ENCODE measurements at regions not wholly inside any gene's neighbourhood (a gene's known extent, or its start where the extent isn't known, plus 50 kb on each side); places are given as distances from the start of the nearest gene placed in this dataset.

DNA sequence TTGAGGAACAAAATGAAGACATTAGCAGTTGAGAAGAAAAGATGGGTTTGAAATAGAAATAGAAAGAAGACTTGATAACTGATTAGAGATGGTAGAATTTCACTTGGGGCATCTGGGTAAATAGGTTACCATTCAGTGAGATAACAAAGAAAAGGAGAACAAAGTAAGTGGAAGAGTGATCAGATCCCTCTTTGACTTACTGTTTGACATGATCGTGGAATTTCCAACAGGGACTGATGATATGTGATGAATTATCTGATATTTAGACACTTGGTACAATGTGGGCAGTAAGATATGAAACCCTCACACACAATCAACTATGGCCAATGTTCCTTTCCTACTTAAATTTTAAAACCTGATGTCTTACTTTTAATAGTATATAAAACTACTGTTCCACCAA is 70.1 kb upstream of the STARD4 start:
- no peak for DNase-seq

DNA sequence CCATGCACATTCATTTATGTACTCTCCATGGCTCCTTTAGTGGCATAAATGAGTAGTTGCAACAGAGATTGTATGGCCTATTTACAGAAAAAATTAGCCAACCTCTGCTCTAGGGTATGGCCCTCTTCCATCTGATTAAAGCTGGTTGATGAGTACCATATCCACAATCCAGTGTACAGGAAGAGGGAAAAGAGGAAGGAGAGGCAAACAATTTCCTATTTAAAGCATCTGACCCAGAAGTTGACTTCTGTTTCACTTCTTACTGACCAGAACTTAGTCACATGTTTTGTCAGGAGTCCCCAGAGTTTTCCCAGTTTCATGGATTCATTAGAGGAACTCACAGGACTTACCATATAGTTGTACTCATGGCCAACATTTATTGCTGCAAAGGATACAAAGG is 68.6 kb upstream of the STARD4 start:
- no peak for DNase-seq

- DNase-seq, result no peak
These were observed 62.0 kb upstream of the STARD4 start for GRCh38 chr5:111574311-111574710.

- no peak for DNase-seq
These were observed 60.2 kb upstream of the STARD4 start for GRCh38 chr5:111572561-111572960.

DNA sequence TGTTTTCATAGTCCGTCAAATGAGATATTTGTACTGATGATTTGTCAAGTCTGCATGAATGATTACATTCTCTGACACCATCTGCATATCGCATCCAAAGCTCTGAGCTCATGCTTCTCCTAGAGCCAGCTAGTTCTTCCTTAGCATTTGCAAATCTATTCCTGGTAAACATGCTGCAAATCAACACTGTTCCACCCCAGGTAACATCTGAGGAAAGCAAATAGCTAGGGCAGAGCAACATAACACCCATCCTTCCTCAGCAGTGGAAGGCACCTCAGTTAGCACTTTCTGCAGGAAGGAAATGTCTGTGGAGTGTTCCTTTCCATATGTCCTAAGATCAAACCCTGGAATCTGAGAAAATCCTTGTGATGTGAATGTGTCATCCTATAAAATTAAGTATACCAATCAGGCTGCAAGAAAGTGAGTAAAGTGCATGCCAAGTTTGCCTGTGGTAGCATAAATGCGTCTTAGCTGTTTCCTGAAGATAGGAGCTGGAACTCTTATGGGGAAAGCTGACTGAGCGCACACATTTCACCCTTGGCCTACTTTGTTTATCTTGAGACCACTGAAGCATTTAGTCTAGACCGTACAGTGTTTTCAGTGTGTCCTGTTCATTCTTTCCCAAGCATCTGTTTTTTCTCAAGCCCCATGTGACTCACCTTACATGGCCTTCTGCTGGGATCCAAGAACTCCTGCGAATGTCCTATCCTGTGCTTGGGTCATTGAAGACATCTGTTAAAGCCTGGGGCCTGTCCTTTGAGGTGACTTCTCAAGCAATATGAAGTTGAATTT is 50.9 kb upstream of the STARD4 start:
- DNase-seq, result no peak

DNA sequence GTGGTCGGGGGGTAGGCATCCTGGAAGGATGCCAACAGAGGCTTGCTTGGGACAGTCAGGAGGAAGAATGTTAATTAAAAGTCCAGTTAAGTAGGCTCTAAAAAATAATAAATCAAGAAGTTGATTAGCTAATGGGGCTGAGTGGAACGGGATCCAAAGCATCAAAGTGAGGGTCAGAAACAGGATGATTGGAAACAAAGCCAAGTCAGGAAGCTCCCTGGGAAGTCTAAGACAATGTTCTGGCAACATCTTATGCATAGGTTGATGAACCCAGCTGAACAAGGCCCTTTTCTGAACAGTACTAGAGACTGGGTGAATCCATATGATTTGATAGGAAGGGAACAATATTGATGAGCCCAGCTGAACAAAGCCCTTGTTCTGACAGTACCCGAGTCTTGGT is 50.2 kb upstream of the STARD4 start:
- DNase-seq, result no peak
